ENCODE measurements at regions not wholly inside any gene's neighbourhood (a gene's known extent, or its start where the extent isn't known, plus 50 kb on each side); places are given as distances from the start of the nearest gene placed in this dataset.

DNA sequence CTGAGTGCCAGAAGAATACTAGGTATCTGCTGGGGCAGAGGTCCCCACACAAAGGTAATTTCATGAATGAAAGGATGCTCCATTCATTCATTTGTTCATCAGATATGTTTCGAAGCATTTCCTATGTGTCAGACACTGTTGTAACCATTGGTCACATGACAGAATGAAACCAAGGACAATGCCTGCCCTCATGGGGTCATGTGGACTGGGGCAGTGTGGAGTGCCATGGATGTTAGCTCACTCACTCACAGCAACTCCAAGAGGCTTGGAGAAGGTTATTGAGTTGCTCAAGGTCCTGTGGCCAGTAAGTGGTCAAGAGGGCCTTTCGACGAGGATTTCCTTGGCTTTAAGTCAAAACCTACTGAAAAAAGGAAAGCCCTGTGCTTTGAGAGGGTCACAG, 223.5 kb downstream of the ARHGAP12 start:
- H3F3A ChIP-seq (replicated peaks; ENCODE audit: low read depth), result no peaks in the 10 kb centered on the region
- Mint-ChIP-seq H3K9me3 (peaks cover 54% of the 10 kb centered on the region), H3K4me1 (peaks cover 19% of the 10 kb centered on the region), H3K4me3 (no peak overlapping the region), H3K27ac (no peak overlapping the region), H3K36me3 (ENCODE audit: low read depth) (peaks cover 55% of the 10 kb centered on the region), H3K27me3 (ENCODE audit: insufficient read depth, low read depth, poor library complexity) (peaks cover 10% of the 10 kb centered on the region)
- no peak overlapping the region for H3K4me3 ChIP-seq
- ATAC-seq, result no peak
- H3K4me2 ChIP-seq, result no peak overlapping the region
- no peaks in the 10 kb centered on the region for H3K27me3 ChIP-seq (ENCODE audit: insufficient read depth)
- no peaks in the 10 kb centered on the region for H3K79me2 ChIP-seq (replicated peaks; ENCODE audit: insufficient read depth)
- H2AFZ ChIP-seq, result no peak overlapping the region
- H3K27ac ChIP-seq (ENCODE audit: low read depth), result no peak overlapping the region
- H3K36me3 ChIP-seq (ENCODE audit: insufficient read depth), result peaks cover 9% of the 10 kb centered on the region; the same call in 1 of the 2 replicates
- no peak for DNase-seq (ENCODE audit: low spot score)
- TF ChIP-seq, protein P1, sequence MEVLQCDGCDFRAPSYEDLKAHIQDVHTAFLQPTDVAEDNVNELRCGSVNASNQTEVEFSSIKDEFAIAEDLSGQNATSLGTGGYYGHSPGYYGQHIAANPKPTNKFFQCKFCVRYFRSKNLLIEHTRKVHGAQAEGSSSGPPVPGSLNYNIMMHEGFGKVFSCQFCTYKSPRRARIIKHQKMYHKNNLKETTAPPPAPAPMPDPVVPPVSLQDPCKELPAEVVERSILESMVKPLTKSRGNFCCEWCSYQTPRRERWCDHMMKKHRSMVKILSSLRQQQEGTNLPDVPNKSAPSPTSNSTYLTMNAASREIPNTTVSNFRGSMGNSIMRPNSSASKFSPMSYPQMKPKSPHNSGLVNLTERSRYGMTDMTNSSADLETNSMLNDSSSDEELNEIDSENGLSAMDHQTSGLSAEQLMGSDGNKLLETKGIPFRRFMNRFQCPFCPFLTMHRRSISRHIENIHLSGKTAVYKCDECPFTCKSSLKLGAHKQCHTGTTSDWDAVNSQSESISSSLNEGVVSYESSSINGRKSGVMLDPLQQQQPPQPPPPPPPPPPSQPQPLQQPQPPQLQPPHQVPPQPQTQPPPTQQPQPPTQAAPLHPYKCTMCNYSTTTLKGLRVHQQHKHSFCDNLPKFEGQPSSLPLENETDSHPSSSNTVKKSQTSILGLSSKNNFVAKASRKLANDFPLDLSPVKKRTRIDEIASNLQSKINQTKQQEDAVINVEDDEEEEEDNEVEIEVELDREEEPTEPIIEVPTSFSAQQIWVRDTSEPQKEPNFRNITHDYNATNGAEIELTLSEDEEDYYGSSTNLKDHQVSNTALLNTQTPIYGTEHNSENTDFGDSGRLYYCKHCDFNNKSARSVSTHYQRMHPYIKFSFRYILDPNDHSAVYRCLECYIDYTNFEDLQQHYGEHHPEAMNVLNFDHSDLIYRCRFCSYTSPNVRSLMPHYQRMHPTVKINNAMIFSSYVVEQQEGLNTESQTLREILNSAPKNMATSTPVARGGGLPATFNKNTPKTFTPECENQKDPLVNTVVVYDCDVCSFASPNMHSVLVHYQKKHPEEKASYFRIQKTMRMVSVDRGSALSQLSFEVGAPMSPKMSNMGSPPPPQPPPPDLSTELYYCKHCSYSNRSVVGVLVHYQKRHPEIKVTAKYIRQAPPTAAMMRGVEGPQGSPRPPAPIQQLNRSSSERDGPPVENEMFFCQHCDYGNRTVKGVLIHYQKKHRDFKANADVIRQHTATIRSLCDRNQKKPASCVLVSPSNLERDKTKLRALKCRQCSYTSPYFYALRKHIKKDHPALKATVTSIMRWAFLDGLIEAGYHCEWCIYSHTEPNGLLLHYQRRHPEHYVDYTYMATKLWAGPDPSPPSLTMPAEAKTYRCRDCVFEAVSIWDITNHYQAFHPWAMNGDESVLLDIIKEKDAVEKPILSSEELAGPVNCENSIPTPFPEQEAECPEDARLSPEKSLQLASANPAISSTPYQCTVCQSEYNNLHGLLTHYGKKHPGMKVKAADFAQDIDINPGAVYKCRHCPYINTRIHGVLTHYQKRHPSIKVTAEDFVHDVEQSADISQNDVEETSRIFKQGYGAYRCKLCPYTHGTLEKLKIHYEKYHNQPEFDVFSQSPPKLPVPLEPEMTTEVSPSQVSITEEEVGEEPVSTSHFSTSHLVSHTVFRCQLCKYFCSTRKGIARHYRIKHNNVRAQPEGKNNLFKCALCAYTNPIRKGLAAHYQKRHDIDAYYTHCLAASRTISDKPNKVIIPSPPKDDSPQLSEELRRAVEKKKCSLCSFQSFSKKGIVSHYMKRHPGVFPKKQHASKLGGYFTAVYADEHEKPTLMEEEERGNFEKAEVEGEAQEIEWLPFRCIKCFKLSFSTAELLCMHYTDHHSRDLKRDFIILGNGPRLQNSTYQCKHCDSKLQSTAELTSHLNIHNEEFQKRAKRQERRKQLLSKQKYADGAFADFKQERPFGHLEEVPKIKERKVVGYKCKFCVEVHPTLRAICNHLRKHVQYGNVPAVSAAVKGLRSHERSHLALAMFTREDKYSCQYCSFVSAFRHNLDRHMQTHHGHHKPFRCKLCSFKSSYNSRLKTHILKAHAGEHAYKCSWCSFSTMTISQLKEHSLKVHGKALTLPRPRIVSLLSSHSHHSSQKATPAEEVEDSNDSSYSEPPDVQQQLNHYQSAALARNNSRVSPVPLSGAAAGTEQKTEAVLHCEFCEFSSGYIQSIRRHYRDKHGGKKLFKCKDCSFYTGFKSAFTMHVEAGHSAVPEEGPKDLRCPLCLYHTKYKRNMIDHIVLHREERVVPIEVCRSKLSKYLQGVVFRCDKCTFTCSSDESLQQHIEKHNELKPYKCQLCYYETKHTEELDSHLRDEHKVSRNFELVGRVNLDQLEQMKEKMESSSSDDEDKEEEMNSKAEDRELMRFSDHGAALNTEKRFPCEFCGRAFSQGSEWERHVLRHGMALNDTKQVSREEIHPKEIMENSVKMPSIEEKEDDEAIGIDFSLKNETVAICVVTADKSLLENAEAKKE (CRISPR knock-in tag; IDR thresholded peaks at IDR 0.05), result no peak
- TF ChIP-seq STAT1 (IDR thresholded peaks at IDR 0.05; ENCODE audit: unreplicated experiment) (no peak), EZH2 (IDR thresholded peaks at IDR 0.05; ENCODE audit: low read depth, unreplicated experiment) (no peak), NANOG (IDR thresholded peaks at IDR 0.05; ENCODE audit: borderline replicate concordance) (no peak), ZNF114 (CRISPR knock-in tag; IDR thresholded peaks at IDR 0.05) (no peak), JUNB (IDR thresholded peaks at IDR 0.05; ENCODE audit: unreplicated experiment) (no peak), CREB1 (CRISPR knock-in tag; IDR thresholded peaks at IDR 0.05; ENCODE audit: low read depth) (no peak), REST (IDR thresholded peaks at IDR 0.05; ENCODE audit: unreplicated experiment) (no peak), EZH2phosphoT487 (IDR thresholded peaks at IDR 0.05; ENCODE audit: unreplicated experiment) (no peak), POLR2AphosphoS5 (IDR thresholded peaks at IDR 0.05; ENCODE audit: low read depth) (no peak), ZNF331 (CRISPR knock-in tag; IDR thresholded peaks at IDR 0.05; ENCODE audit: low read depth) (no peak)
- TF ChIP-seq, protein P2, sequence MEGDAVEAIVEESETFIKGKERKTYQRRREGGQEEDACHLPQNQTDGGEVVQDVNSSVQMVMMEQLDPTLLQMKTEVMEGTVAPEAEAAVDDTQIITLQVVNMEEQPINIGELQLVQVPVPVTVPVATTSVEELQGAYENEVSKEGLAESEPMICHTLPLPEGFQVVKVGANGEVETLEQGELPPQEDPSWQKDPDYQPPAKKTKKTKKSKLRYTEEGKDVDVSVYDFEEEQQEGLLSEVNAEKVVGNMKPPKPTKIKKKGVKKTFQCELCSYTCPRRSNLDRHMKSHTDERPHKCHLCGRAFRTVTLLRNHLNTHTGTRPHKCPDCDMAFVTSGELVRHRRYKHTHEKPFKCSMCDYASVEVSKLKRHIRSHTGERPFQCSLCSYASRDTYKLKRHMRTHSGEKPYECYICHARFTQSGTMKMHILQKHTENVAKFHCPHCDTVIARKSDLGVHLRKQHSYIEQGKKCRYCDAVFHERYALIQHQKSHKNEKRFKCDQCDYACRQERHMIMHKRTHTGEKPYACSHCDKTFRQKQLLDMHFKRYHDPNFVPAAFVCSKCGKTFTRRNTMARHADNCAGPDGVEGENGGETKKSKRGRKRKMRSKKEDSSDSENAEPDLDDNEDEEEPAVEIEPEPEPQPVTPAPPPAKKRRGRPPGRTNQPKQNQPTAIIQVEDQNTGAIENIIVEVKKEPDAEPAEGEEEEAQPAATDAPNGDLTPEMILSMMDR (conservative IDR thresholded peaks at IDR 0.05; ENCODE audit: low read depth in 2 of 2), result no peak
- TF ChIP-seq, protein P3, sequence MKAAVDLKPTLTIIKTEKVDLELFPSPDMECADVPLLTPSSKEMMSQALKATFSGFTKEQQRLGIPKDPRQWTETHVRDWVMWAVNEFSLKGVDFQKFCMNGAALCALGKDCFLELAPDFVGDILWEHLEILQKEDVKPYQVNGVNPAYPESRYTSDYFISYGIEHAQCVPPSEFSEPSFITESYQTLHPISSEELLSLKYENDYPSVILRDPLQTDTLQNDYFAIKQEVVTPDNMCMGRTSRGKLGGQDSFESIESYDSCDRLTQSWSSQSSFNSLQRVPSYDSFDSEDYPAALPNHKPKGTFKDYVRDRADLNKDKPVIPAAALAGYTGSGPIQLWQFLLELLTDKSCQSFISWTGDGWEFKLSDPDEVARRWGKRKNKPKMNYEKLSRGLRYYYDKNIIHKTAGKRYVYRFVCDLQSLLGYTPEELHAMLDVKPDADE (IDR thresholded peaks at IDR 0.05), result no peak
- peaks cover 14% of the 10 kb centered on the region for H3K4me1 ChIP-seq (ENCODE audit: insufficient read depth)
- H3K9me2 ChIP-seq (ENCODE audit: insufficient read depth), result no peaks in the 10 kb centered on the region; the same call in 1 of the 2 replicates
- no peaks in the 10 kb centered on the region for H4K20me1 ChIP-seq (replicated peaks; ENCODE audit: insufficient read depth)

Measured in GM23338 (cell line).